ENCODE measurements at regions not wholly inside any gene's neighbourhood (a gene's known extent, or its start where the extent isn't known, plus 50 kb on each side); places are given as distances from the start of the nearest gene placed in this dataset.
"Not testable (repeated sequence)": the region's sequence is repeated elsewhere in the genome, so short reads cannot be mapped to it uniquely, and the experiment has no call there.

DNA sequence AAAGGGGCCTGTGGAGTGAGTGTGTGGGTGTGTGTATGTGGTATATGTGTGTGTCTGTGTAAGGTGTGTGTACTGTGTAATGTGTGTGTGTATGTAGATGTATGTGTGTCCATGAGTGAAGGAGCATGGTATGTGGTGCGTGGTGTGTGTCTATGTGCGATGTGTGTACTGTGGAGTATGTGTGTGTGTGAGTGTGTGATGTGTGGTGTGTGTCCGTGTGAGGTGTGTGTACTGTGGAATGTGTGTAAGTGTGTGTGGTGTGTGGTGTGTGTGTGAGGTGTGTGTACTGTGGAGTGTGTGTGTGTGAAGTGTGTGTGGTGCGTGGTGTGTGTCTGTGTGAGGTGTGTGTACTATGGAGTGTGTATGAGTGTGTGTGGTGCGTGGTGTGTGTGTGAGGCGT lies 83.1 kb upstream of the PRR5 start:
- TF ChIP-seq EZH2phosphoT487, CTCF, EZH2 (IDR thresholded peaks at IDR 0.05): not testable (repeated sequence)
